Left lung (tissue), 4 donors: ENCODE measurements at regions not wholly inside any gene's neighbourhood (a gene's known extent, or its start where the extent isn't known, plus 50 kb on each side); places are given as distances from the start of the nearest gene placed in this dataset.
"Not testable (repeated sequence)": the region's sequence is repeated elsewhere in the genome, so short reads cannot be mapped to it uniquely, and the experiment has no call there.

Source experiments
- ATAC-seq: fragments of 200-7000 bp; cut with Tn5 transposase; one replicate; pipeline ENCODE4 v1.9.1; 2020; ENCODE audit warnings: moderate library complexity
- DNase-seq, 4 donors: peaks; one replicate each; pipeline ENCODE4 v3.0.0-alpha.2; 2013 to 2020
- H3K27ac ChIP-seq, 2 donors: fragments of 200-600 bp; sonication (generic) in 1 of 2; one replicate each; pipeline versions ENCODE4 v1.5.0 to v1.8.0; 2020 to 2021
- H3K27me3 ChIP-seq, 2 donors: fragments of 200-600 bp; sonication (generic) in 1 of 2; one replicate each; pipeline versions ENCODE4 v1.5.0 to v1.8.0; 2020 to 2021
- H3K36me3 ChIP-seq, 2 donors: fragments of 200-600 bp; sonication (generic) in 1 of 2; one replicate each; pipeline versions ENCODE4 v1.5.0 to v1.8.0; 2020 to 2021
- H3K4me1 ChIP-seq, 2 donors: fragments of 200-600 bp; one replicate each; pipeline ENCODE4 v1.8.0; 2021
- H3K4me3 ChIP-seq, 2 donors: fragments of 200-600 bp; sonication (generic) in 1 of 2; one replicate each; pipeline versions ENCODE4 v1.5.0 to v1.8.0; 2020 to 2021; ENCODE audit warnings: mild to moderate bottlenecking in 1 of 2
- H3K9me3 ChIP-seq, 2 donors: fragments of 200-600 bp; sonication (generic) in 1 of 2; one replicate each; pipeline versions ENCODE4 v1.5.0 to v1.8.0; 2020 to 2021
- CTCF ChIP-seq, 2 donors: fragments of 200-600 bp; sonication (generic) in 1 of 2; IDR thresholded peaks; one replicate each; pipeline versions ENCODE4 v1.5.0 to v1.8.0; 2021; ENCODE audit warnings: antibody characterized with exemption in 2 of 2
- intact Hi-C, 2 donors: fragments of 100-400 bp; cut with DNase I; formaldehyde crosslinking; loops; one replicate each; pipeline versions ENCODE4 v1.11.2 to v1.14.2; 2022
- donor health status: DM: no; HTN: yes; CAD: no.
- donor health status: DM: no; HTN: no; CAD: no.

- intact Hi-C loops: no loop called here
- ATAC-seq (no peak), DNase-seq (no peak)
- no peak for TF ChIP-seq CTCF (IDR thresholded peaks at IDR 0.05)
- H3K9me3 ChIP-seq: no peaks in the 10 kb centered on the region
- H3K27ac ChIP-seq: no peak overlapping the region
- H3K36me3 ChIP-seq: no peaks in the 10 kb centered on the region
- no peak overlapping the region for H3K4me3 ChIP-seq
- no peaks in the 10 kb centered on the region for H3K27me3 ChIP-seq
- H3K4me1 ChIP-seq: no peaks in the 10 kb centered on the region
Observed at GRCh38 chr16:62276637-62277036, 240.4 kb upstream of the CDH8 start.

- no peak for DNase-seq
- no peak overlapping the region for H3K4me3 ChIP-seq
- H3K27me3 ChIP-seq: no peaks in the 10 kb centered on the region
- no peaks in the 10 kb centered on the region for H3K4me1 ChIP-seq
- no peak overlapping the region for H3K27ac ChIP-seq
- ATAC-seq: no peak
- H3K36me3 ChIP-seq: no peaks in the 10 kb centered on the region
- TF ChIP-seq CTCF (IDR thresholded peaks at IDR 0.05): no peak
- no peaks in the 10 kb centered on the region for H3K9me3 ChIP-seq
- intact Hi-C loops: no loop called here
Observed at GRCh38 chr16:62272035-62272434, 235.8 kb upstream of the CDH8 start.

GRCh38 chr16:62261760-62262159 is 225.5 kb upstream of the CDH8 start:
- DNase-seq (no peak), ATAC-seq (no peak)
- H3K36me3 ChIP-seq: no peaks in the 10 kb centered on the region
- H3K4me1 ChIP-seq: no peaks in the 10 kb centered on the region
- intact Hi-C loops: no loop called here
- no peaks in the 10 kb centered on the region for H3K27me3 ChIP-seq
- no peak overlapping the region for H3K4me3 ChIP-seq
- H3K9me3 ChIP-seq: peaks cover 0 to 2% of the 10 kb centered on the region in 2 donors
- no peak overlapping the region for H3K27ac ChIP-seq
- TF ChIP-seq CTCF (IDR thresholded peaks at IDR 0.05): no peak

GRCh38 chr16:62258931-62259435 is 222.7 kb upstream of the CDH8 start:
- H3K27ac ChIP-seq, H3K4me3 ChIP-seq, H3K27me3 ChIP-seq, ATAC-seq, H3K36me3 ChIP-seq, intact Hi-C loops, H3K9me3 ChIP-seq, H3K4me1 ChIP-seq, DNase-seq: not testable (repeated sequence)

GRCh38 chr16:62256406-62256805 is 220.2 kb upstream of the CDH8 start:
- Histone ChIP-seq H3K27ac (no peak overlapping the region), H3K36me3 (no peaks in the 10 kb centered on the region), H3K4me1 (no peaks in the 10 kb centered on the region), H3K4me3 (no peak overlapping the region), H3K9me3 (no peaks in the 10 kb centered on the region), H3K27me3 (no peaks in the 10 kb centered on the region)
- no peak for ATAC-seq
- no peak for DNase-seq
- TF ChIP-seq CTCF (IDR thresholded peaks at IDR 0.05): no peak
- intact Hi-C loops: no loop called here

- Histone ChIP-seq H3K36me3 (no peaks in the 10 kb centered on the region), H3K4me3 (no peak overlapping the region), H3K9me3 (no peaks in the 10 kb centered on the region), H3K27me3 (no peaks in the 10 kb centered on the region), H3K27ac (no peak overlapping the region), H3K4me1 (no peaks in the 10 kb centered on the region)
- ATAC-seq: no peak
- TF ChIP-seq CTCF (IDR thresholded peaks at IDR 0.05): no peak
- intact Hi-C loops: no loop called here
- DNase-seq: no peak
Observed at GRCh38 chr16:62254847-62255246, 218.6 kb upstream of the CDH8 start.
